Naive thymus-derived CD4-positive, alpha-beta T cell (primary cell): ENCODE measurements at regions not wholly inside any gene's neighbourhood (a gene's known extent, or its start where the extent isn't known, plus 50 kb on each side); places are given as distances from the start of the nearest gene placed in this dataset.

Experiments used
- ATAC-seq: fragments of 150-1000 bp; cut with Tn5 transposase; 2 replicates; pipeline ENCODE4 v1.10.0; 2021; ENCODE audit warnings: mild to moderate bottlenecking, moderate library complexity
- CTCF ChIA-PET: fragments of 350-600 bp; sonication (Branson Sonifier 250); formaldehyde crosslinking; loops from one replicate; lab custom pipeline; 2021; ENCODE audit warnings: antibody characterized with exemption; lab: Charles Lee
- POLR2A ChIA-PET: fragments of 350-600 bp; sonication (Branson Sonifier 250); formaldehyde crosslinking; loops from one replicate; lab custom pipeline; 2021; ENCODE audit warnings: antibody characterized with exemption, inconsistent platforms; lab: Charles Lee
- DNase-seq, 9 donors: peaks; one replicate each; pipeline versions ENCODE4 v3.0.0 to v3.0.0-alpha.2; 2020 to 2022; ENCODE audit warnings: mixed read lengths in 1 of 9
- H3K27ac ChIP-seq: one replicate; pipeline ENCODE4 v1.7.0; 2013; ENCODE audit warnings: mild to moderate bottlenecking, low read depth, low read length, moderate library complexity
- H3K27me3 ChIP-seq, 2 donors: one replicate each; pipeline ENCODE4 v1.7.0; 2013; ENCODE audit warnings: low read length in 2 of 2, mild to moderate bottlenecking in 2 of 2, moderate library complexity in 2 of 2; ENCODE audit not compliant: control insufficient read depth in 2 of 2, insufficient read depth in 2 of 2
- H3K36me3 ChIP-seq, 3 experiments: 1 replicate in 2 of 3; 2 replicates in 1 of 3; pipeline ENCODE4 v1.7.0; 2013; ENCODE audit warnings: low read length in 3 of 3, mild to moderate bottlenecking in 3 of 3, moderate library complexity in 1 of 3; ENCODE audit not compliant: insufficient read depth in 3 of 3, control insufficient read depth in 2 of 3
- H3K4me1 ChIP-seq, 2 donors: one replicate each; pipeline ENCODE4 v1.7.0; 2013; ENCODE audit warnings: low read length in 2 of 2, mild to moderate bottlenecking in 2 of 2, moderate library complexity in 1 of 2; ENCODE audit not compliant: control insufficient read depth in 2 of 2, insufficient read depth in 2 of 2
- H3K4me3 ChIP-seq: 2 replicates; pipeline ENCODE4 v1.7.0; 2013; ENCODE audit warnings: mild to moderate bottlenecking, low read length
- H3K9me3 ChIP-seq, 3 experiments: 1 replicate in 2 of 3; 2 replicates in 1 of 3; pipeline ENCODE4 v1.7.0; 2013; ENCODE audit warnings: low read length in 3 of 3; ENCODE audit not compliant: control insufficient read depth in 2 of 3
- H3K27ac Mint-ChIP-seq, 9 donors: one replicate each; pipeline ENCODE4 v1.8.0; 2020 to 2022; ENCODE audit warnings: mixed read lengths in 9 of 9, mild to moderate bottlenecking in 8 of 9, moderate library complexity in 5 of 9, inconsistent platforms in 2 of 9
- H3K27me3 Mint-ChIP-seq, 5 donors: one replicate each; pipeline ENCODE4 v1.8.0; 2021 to 2022; ENCODE audit warnings: mixed read lengths in 5 of 5, mild to moderate bottlenecking in 1 of 5
- H3K36me3 Mint-ChIP-seq, 5 donors: one replicate each; pipeline ENCODE4 v1.8.0; 2020 to 2022; ENCODE audit warnings: mixed read lengths in 5 of 5, mild to moderate bottlenecking in 3 of 5, inconsistent platforms in 1 of 5
- H3K4me1 Mint-ChIP-seq, 7 donors: one replicate each; pipeline ENCODE4 v1.8.0; 2020 to 2022; ENCODE audit warnings: mixed read lengths in 7 of 7, mild to moderate bottlenecking in 3 of 7, inconsistent platforms in 1 of 7
- H3K4me3 Mint-ChIP-seq, 10 donors: one replicate each; pipeline ENCODE4 v1.8.0; 2020 to 2022; ENCODE audit warnings: mild to moderate bottlenecking in 10 of 10, mixed read lengths in 10 of 10, moderate library complexity in 6 of 10, inconsistent platforms in 2 of 10
- H3K9me3 Mint-ChIP-seq, 11 donors: one replicate each; pipeline ENCODE4 v1.8.0; 2020 to 2022; ENCODE audit warnings: mixed read lengths in 11 of 11, mild to moderate bottlenecking in 4 of 11, inconsistent platforms in 1 of 11, moderate library complexity in 1 of 11
- intact Hi-C, 2 donors: fragments of 100-400 bp; cut with micrococcal nuclease; formaldehyde crosslinking; loops; one replicate each; pipeline ENCODE4 v1.15.1; 2023

DNA sequence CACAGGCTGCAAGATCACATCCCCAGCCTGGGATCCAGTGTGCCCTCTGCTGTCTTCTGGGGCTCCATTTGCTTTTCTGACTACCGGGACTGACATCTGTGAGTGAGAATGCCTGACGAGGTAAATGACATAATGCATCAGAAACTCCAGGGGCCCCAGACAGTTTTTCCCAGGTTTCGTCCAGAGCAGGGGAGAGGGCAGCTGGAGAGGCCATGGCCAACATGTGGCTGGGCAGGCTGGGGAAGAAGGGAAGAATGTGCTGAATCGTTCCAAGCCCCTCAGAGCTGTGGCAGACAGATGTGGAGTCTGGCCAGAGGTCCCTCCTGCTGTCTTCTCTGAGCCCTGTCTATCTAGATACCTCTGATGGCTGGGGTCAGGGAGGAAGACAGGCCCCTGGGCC lies 163.9 kb downstream of the TRIM29 start:
- intact Hi-C loops, result no loop called here
- H3K27ac ChIP-seq, result no peak overlapping the region
- peaks cover 0 to 40% (median 15%) of the 10 kb centered on the region in 5 donors for H3K27me3 Mint-ChIP-seq
- no peaks in the 10 kb centered on the region for H3K36me3 Mint-ChIP-seq
- H3K9me3 Mint-ChIP-seq, result peaks cover 0 to 12% (median 2%) of the 10 kb centered on the region in 11 donors
- H3K9me3 ChIP-seq, result no peaks in the 10 kb centered on the region
- no peaks in the 10 kb centered on the region for H3K36me3 ChIP-seq
- H3K27ac Mint-ChIP-seq, result no peak overlapping the region
- no peaks in the 10 kb centered on the region for H3K27me3 ChIP-seq
- DNase-seq (no peak), ATAC-seq (no peak)
- ChIA-PET POLR2A (no interaction called here), CTCF (no interaction called here)
- no peak overlapping the region for H3K4me3 ChIP-seq
- H3K4me1 ChIP-seq, result no peaks in the 10 kb centered on the region
- H3K4me3 Mint-ChIP-seq, result no peak overlapping the region
- no peaks in the 10 kb centered on the region for H3K4me1 Mint-ChIP-seq

- Histone ChIP-seq H3K27me3 (no peaks in the 10 kb centered on the region), H3K36me3 (no peaks in the 10 kb centered on the region), H3K4me1 (no peaks in the 10 kb centered on the region), H3K4me3 (no peak overlapping the region), H3K9me3 (no peaks in the 10 kb centered on the region), H3K27ac (no peak overlapping the region)
- DNase-seq (no peak), ATAC-seq (no peak)
- no peaks in the 10 kb centered on the region for H3K4me1 Mint-ChIP-seq
- H3K9me3 Mint-ChIP-seq, result peaks cover 0 to 12% (median 2%) of the 10 kb centered on the region in 11 donors
- peaks cover 0 to 36% (median 11%) of the 10 kb centered on the region in 5 donors for H3K27me3 Mint-ChIP-seq
- no peak overlapping the region for H3K4me3 Mint-ChIP-seq
- ChIA-PET POLR2A (no interaction called here), CTCF (no interaction called here)
- no peaks in the 10 kb centered on the region for H3K36me3 Mint-ChIP-seq
- intact Hi-C loops, result no loop called here
- H3K27ac Mint-ChIP-seq, result no peak overlapping the region
Observed at GRCh38 chr11:119972281-119972680, 165.6 kb downstream of the TRIM29 start.

GRCh38 chr11:119970555-119971304 lies 167.2 kb downstream of the TRIM29 start:
- Mint-ChIP-seq H3K27ac (no peak overlapping the region), H3K9me3 (peaks cover 0 to 12% (median 2%) of the 10 kb centered on the region in 11 donors), H3K4me3 (no peak overlapping the region), H3K36me3 (no peaks in the 10 kb centered on the region), H3K4me1 (no peaks in the 10 kb centered on the region), H3K27me3 (peaks cover 0 to 38% (median 8%) of the 10 kb centered on the region in 5 donors)
- no peaks in the 10 kb centered on the region for H3K27me3 ChIP-seq
- H3K4me1 ChIP-seq, result no peaks in the 10 kb centered on the region
- ATAC-seq (no peak), DNase-seq (no peak)
- no peak overlapping the region for H3K27ac ChIP-seq
- H3K9me3 ChIP-seq, result no peaks in the 10 kb centered on the region
- POLR2A ChIA-PET, result no interaction called here
- H3K4me3 ChIP-seq, result no peak overlapping the region
- CTCF ChIA-PET, result no interaction called here
- intact Hi-C loops, result no loop called here
- no peaks in the 10 kb centered on the region for H3K36me3 ChIP-seq

- CTCF ChIA-PET, result no interaction called here
Observed at GRCh38 chr11:119964136-119965025, 173.5 kb downstream of the TRIM29 start.

DNA sequence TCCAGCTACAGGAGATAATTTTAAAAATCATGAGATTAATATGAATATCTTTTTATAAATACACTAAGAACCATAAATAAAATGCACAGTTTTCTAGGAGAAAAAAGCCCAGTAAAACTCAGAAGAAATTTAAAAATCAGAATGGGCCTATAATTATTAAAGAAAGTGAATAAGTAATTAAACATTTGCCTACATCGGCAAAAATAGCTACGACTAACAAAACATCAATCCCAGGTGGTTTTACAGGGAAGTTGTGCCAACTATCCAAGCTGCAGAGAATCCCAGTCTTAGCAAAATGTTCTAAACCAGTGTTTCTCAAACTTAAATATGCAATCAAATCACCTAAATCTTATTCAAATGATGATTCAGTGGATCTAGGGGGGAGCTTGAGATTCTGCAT lies 180.0 kb downstream of the TRIM29 start:
- no peak for DNase-seq
- H3K36me3 Mint-ChIP-seq, result no peaks in the 10 kb centered on the region
- intact Hi-C loops, result no loop called here
- H3K4me1 Mint-ChIP-seq, result no peaks in the 10 kb centered on the region
- Histone ChIP-seq H3K27me3 (no peaks in the 10 kb centered on the region), H3K9me3 (no peaks in the 10 kb centered on the region), H3K36me3 (no peaks in the 10 kb centered on the region), H3K4me1 (no peaks in the 10 kb centered on the region), H3K27ac (no peak overlapping the region), H3K4me3 (no peak overlapping the region)
- no peak for ATAC-seq
- ChIA-PET CTCF (no interaction called here), POLR2A (no interaction called here)
- peaks cover 22 to 58% (median 28%) of the 10 kb centered on the region in 5 donors for H3K27me3 Mint-ChIP-seq
- no peak overlapping the region for H3K27ac Mint-ChIP-seq
- H3K9me3 Mint-ChIP-seq, result no peaks in the 10 kb centered on the region
- H3K4me3 Mint-ChIP-seq, result no peak overlapping the region

More at GRCh38 chr11:119964136-119965025, 173.5 kb downstream of the TRIM29 start:
- no peaks in the 10 kb centered on the region for H3K27me3 ChIP-seq
- no peak for DNase-seq
- H3K27me3 Mint-ChIP-seq, result peaks cover 6 to 54% (median 19%) of the 10 kb centered on the region in 5 donors
- no peaks in the 10 kb centered on the region for H3K36me3 Mint-ChIP-seq
- no peak overlapping the region for H3K4me3 Mint-ChIP-seq
- H3K9me3 Mint-ChIP-seq, result no peaks in the 10 kb centered on the region
- H3K27ac ChIP-seq, result no peak overlapping the region
- H3K4me3 ChIP-seq, result no peak overlapping the region
- no peaks in the 10 kb centered on the region for H3K9me3 ChIP-seq
- POLR2A ChIA-PET, result no interaction called here
- no peaks in the 10 kb centered on the region for H3K4me1 ChIP-seq
- no peak overlapping the region for H3K27ac Mint-ChIP-seq
- intact Hi-C loops, result no loop called here
- H3K36me3 ChIP-seq, result no peaks in the 10 kb centered on the region
- no peak for ATAC-seq
- H3K4me1 Mint-ChIP-seq, result no peaks in the 10 kb centered on the region

GRCh38 chr11:119952441-119952840 lies 185.5 kb downstream of the TRIM29 start:
- H3K27ac Mint-ChIP-seq, result no peak overlapping the region
- H3K27me3 Mint-ChIP-seq, result peaks cover 14 to 59% (median 40%) of the 10 kb centered on the region in 5 donors

More at GRCh38 chr11:119952441-119952840, 185.5 kb downstream of the TRIM29 start:
- ATAC-seq (no peak), DNase-seq (no peak)
- Histone ChIP-seq H3K4me3 (no peak overlapping the region), H3K4me1 (no peaks in the 10 kb centered on the region), H3K27ac (no peak overlapping the region), H3K9me3 (no peaks in the 10 kb centered on the region), H3K27me3 (no peaks in the 10 kb centered on the region), H3K36me3 (no peaks in the 10 kb centered on the region)
- Mint-ChIP-seq H3K36me3 (no peaks in the 10 kb centered on the region), H3K9me3 (peaks cover 0 to 2% (median 0%) of the 10 kb centered on the region in 11 donors), H3K4me1 (no peaks in the 10 kb centered on the region), H3K4me3 (no peak overlapping the region)
- CTCF ChIA-PET, result interaction anchor here (0.6 kb wide), 1 partner anchor 411 kb away, joined by 3 read pairs; no protein-coding TSS in a partner anchor
- intact Hi-C loops, result no loop called here
- POLR2A ChIA-PET, result no interaction called here
